Brain microvascular endothelial cell (primary cell): ENCODE measurements at regions not wholly inside any gene's neighbourhood (a gene's known extent, or its start where the extent isn't known, plus 50 kb on each side); places are given as distances from the start of the nearest gene placed in this dataset.

Source experiments
- DNase-seq: peaks from one replicate; pipeline ENCODE4 v3.0.0-alpha.2; 2020
- H3K27ac ChIP-seq: fragments of 250-450 bp; sonication (Bioruptor Pico); 2 replicates; pipeline ENCODE4 v1.5.1; 2020; ENCODE audit warnings: mild to moderate bottlenecking, moderate library complexity
- H3K27me3 ChIP-seq: fragments of 250-450 bp; sonication (Bioruptor Pico); replicated peaks from 2 replicates; pipeline ENCODE4 v1.5.1; 2020; ENCODE audit warnings: mild to moderate bottlenecking
- H3K36me3 ChIP-seq: fragments of 250-450 bp; sonication (Bioruptor Pico); replicated peaks from 2 replicates; pipeline ENCODE4 v1.5.1; 2020; ENCODE audit warnings: mild to moderate bottlenecking
- H3K4me3 ChIP-seq: 2 replicates; pipeline ENCODE4 v1.5.1; 2011; ENCODE audit warnings: low read depth, mild to moderate bottlenecking, control low read depth, low read length, moderate library complexity
- in situ Hi-C: cut with HindIII; loops from 2 replicates; pipeline ENCODE4 v1.10.0; 2017; ENCODE audit warnings: low sequenced_read_pairs, low pct_ligation_motif_present
- TF ChIP-seq, protein P1 (sequence below): IDR thresholded peaks from 2 replicates; pipeline ENCODE4 v1.5.1; 2011; ENCODE audit warnings: low read depth, mild to moderate bottlenecking, moderate library complexity, low read length, control low read depth, inconsistent platforms; ENCODE audit errors: missing control alignments

GRCh38 chr3:77915336-77915735, 875.4 kb downstream of the ROBO2 start:
- TF ChIP-seq, protein P1, sequence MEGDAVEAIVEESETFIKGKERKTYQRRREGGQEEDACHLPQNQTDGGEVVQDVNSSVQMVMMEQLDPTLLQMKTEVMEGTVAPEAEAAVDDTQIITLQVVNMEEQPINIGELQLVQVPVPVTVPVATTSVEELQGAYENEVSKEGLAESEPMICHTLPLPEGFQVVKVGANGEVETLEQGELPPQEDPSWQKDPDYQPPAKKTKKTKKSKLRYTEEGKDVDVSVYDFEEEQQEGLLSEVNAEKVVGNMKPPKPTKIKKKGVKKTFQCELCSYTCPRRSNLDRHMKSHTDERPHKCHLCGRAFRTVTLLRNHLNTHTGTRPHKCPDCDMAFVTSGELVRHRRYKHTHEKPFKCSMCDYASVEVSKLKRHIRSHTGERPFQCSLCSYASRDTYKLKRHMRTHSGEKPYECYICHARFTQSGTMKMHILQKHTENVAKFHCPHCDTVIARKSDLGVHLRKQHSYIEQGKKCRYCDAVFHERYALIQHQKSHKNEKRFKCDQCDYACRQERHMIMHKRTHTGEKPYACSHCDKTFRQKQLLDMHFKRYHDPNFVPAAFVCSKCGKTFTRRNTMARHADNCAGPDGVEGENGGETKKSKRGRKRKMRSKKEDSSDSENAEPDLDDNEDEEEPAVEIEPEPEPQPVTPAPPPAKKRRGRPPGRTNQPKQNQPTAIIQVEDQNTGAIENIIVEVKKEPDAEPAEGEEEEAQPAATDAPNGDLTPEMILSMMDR, result no peak

DNA sequence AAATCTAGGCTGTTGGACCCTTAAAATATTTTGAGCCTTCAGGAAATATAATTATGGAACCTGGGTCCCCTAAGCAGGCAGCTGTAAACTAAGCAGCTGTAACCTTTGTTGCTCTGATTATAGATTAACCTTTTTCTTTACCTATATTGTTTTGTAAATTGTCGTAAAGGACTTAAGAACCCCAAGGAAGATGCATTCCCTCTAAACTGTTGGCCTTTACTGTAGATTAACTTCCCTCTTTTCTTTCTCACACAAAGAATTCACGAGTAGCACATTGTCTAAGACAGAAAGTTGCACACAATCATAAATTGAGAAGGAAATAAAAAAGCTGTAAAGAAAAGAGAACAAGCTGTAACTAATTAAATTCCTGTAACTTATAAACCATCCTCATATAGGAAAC, 877.3 kb downstream of the ROBO2 start:
- Histone ChIP-seq H3K27ac (no peak overlapping the region), H3K4me3 (no peak overlapping the region), H3K27me3 (no peaks in the 10 kb centered on the region), H3K36me3 (no peaks in the 10 kb centered on the region)
- TF ChIP-seq, protein P1, result no peak
- DNase-seq, result no peak
- in situ Hi-C loops, result no loop called here

More at GRCh38 chr3:77915336-77915735, 875.4 kb downstream of the ROBO2 start:
- Histone ChIP-seq H3K4me3 (no peak overlapping the region), H3K36me3 (no peaks in the 10 kb centered on the region), H3K27ac (no peak overlapping the region), H3K27me3 (no peaks in the 10 kb centered on the region)
- no peak for DNase-seq
- in situ Hi-C loops, result no loop called here

DNA sequence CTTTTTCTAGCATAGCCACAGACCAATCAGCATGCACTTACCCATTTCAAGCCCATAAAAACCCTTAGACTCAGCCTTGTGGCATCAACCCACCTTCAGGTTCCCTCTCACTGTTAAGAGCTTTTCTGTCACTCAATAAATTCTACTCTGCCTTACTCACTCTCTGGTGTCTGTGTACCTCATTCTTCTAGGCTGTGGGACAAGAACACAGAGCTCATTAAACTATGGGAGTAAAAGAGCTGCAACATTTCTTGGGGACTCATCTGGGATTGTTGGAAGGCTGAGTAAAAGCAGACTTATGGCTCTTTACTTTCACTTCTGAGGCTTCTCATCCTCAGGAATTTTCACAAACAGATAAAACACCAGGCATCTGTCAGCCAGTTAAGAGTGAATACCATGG, 879.3 kb downstream of the ROBO2 start:
- no peak overlapping the region for H3K4me3 ChIP-seq
- no peak overlapping the region for H3K27ac ChIP-seq
- TF ChIP-seq, protein P1, result no peak
- no peaks in the 10 kb centered on the region for H3K27me3 ChIP-seq
- in situ Hi-C loops, result no loop called here
- no peaks in the 10 kb centered on the region for H3K36me3 ChIP-seq
- no peak for DNase-seq

DNA sequence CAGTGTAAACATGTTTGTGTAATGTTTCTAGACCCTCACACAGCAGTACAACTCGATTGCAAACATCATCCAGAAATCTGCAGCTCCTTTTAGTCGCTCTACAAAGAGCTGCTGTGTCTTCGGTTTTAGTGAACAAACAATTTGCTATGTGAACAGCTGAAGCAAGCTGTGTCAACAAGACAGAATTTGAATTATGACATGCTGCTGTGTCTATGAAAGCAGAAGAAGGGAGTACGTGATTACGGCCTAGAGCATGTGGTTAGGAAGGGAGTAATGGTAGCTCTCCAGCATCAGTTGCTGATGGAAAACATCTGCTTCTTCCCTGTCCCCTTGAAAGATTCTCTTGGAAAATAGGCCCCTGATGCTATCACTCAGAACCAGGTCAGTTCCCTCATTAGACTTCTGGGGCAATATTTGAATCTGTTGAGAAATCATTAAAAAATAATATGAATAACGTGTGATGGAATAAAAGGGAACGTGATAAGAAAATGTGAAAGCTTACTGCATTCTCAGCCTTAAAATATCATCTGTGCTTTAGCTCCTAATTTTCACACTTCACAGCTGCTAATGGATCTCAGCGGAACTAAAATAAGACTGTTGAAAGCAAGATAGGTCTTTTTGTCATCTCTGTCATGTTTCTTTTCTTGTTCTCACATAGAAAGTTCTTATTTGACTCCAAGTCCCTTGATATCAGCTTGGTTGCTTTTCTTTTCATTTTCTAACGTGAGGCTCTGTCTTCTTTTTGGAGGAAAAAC, 891.5 kb downstream of the ROBO2 start:
- Histone ChIP-seq H3K27me3 (no peaks in the 10 kb centered on the region), H3K27ac (no peak overlapping the region), H3K36me3 (no peaks in the 10 kb centered on the region), H3K4me3 (no peak overlapping the region)
- no peak for DNase-seq
- TF ChIP-seq, protein P1, result no peak
- in situ Hi-C loops, result no loop called here

DNA sequence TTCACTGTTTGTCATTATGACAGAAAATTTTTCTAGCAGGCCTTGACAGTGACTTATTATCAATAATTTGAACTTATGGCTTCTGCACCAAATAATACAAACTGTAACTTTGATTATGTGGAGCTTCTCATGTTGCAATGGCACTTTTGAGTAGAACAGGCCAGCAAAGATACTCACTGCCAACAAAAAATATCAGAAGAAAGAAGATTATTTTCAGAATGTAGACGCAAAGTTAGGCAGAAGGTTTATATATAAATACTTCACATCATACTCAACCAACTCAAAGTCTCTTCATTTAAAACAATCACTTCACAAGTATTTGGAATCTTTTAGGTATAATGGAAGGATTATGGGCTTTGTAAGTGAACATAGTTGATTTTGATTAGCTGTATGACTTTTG, 893.0 kb downstream of the ROBO2 start:
- DNase-seq, result no peak
- in situ Hi-C loops, result no loop called here
- TF ChIP-seq, protein P1, result no peak
- Histone ChIP-seq H3K27me3 (no peaks in the 10 kb centered on the region), H3K27ac (no peak overlapping the region), H3K4me3 (no peak overlapping the region), H3K36me3 (no peaks in the 10 kb centered on the region)

DNA sequence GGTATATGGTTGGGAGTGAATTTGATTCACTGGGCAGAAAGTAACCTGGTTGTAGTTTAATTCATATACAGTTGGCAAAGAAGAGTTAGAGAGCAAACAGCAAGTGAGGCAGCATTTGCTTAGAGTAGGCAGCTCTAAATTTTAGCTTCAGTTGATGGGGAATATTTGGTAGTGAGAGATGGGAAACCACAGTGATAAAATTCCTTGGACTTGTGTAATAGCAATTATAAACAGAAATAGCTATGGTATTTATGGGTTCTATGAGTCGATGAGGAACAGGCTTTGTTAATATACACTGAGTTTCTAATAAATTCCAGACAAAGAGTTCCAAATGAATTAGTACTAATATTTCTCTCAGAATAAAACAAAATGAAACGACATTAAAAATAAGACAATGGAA, 894.0 kb downstream of the ROBO2 start:
- in situ Hi-C loops, result no loop called here
- TF ChIP-seq, protein P1, result no peak
- Histone ChIP-seq H3K36me3 (no peaks in the 10 kb centered on the region), H3K27me3 (no peaks in the 10 kb centered on the region), H3K4me3 (no peak overlapping the region), H3K27ac (no peak overlapping the region)
- DNase-seq, result no peak
